ENCODE measurements at regions not wholly inside any gene's neighbourhood (a gene's known extent, or its start where the extent isn't known, plus 50 kb on each side); places are given as distances from the start of the nearest gene placed in this dataset.

GRCh38 chr13:97548138-97548537, 114.2 kb downstream of the RAP2A start:
- TF ChIP-seq CTCF (IDR thresholded peaks at IDR 0.05): no peak
- TF ChIP-seq SIN3A (IDR thresholded peaks at IDR 0.05; ENCODE audit: borderline replicate concordance, insufficient read depth, low read depth, low read length): no peak
